Fibroblast of the aortic adventitia (primary cell): ENCODE measurements at regions not wholly inside any gene's neighbourhood (a gene's known extent, or its start where the extent isn't known, plus 50 kb on each side); places are given as distances from the start of the nearest gene placed in this dataset.

ENCODE experiments used
- DNase-seq: peaks from one replicate; pipeline ENCODE4 v3.0.0-alpha.2; 2010; ENCODE audit warnings: low read depth
- H3K4me3 ChIP-seq: 2 replicates; pipeline ENCODE4 v1.5.1; 2011; ENCODE audit warnings: low read depth, mild to moderate bottlenecking, control low read depth, low read length, moderate library complexity
- TF ChIP-seq, protein P1 (sequence below): IDR thresholded peaks from 2 replicates; pipeline ENCODE4 v1.5.1; 2011; ENCODE audit warnings: mild to moderate bottlenecking, low read length, control low read depth, inconsistent platforms; ENCODE audit not compliant: insufficient read depth

DNA sequence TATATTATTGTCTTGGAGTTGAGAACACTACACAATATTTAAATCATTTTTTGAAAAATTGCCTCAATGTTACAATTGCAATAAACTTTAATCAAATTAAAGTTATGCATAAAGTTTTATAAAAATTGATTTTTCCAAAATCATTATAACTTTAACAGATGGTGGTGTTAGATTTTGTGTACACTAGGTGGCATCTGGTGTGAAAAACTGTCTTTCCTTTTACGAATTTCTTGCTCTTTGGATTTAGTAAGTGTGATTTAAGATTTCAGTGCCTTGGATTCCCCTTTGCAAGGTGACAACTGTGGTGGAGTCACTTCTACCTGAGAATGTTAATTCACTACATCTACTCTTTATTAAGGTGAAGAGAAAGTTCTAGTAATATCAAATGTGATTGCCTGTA is 91.6 kb downstream of the AREG start:
- DNase-seq = peak; percentile 61
- TF ChIP-seq, protein P1, sequence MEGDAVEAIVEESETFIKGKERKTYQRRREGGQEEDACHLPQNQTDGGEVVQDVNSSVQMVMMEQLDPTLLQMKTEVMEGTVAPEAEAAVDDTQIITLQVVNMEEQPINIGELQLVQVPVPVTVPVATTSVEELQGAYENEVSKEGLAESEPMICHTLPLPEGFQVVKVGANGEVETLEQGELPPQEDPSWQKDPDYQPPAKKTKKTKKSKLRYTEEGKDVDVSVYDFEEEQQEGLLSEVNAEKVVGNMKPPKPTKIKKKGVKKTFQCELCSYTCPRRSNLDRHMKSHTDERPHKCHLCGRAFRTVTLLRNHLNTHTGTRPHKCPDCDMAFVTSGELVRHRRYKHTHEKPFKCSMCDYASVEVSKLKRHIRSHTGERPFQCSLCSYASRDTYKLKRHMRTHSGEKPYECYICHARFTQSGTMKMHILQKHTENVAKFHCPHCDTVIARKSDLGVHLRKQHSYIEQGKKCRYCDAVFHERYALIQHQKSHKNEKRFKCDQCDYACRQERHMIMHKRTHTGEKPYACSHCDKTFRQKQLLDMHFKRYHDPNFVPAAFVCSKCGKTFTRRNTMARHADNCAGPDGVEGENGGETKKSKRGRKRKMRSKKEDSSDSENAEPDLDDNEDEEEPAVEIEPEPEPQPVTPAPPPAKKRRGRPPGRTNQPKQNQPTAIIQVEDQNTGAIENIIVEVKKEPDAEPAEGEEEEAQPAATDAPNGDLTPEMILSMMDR = peak; percentile 43
- H3K4me3 ChIP-seq = no peak overlapping the region

- peak; percentile 31 for DNase-seq
- no peak overlapping the region for H3K4me3 ChIP-seq
- TF ChIP-seq, protein P1 = no peak
Measured at GRCh38 chr4:74537459-74537858, 92.5 kb downstream of the AREG start.

DNA sequence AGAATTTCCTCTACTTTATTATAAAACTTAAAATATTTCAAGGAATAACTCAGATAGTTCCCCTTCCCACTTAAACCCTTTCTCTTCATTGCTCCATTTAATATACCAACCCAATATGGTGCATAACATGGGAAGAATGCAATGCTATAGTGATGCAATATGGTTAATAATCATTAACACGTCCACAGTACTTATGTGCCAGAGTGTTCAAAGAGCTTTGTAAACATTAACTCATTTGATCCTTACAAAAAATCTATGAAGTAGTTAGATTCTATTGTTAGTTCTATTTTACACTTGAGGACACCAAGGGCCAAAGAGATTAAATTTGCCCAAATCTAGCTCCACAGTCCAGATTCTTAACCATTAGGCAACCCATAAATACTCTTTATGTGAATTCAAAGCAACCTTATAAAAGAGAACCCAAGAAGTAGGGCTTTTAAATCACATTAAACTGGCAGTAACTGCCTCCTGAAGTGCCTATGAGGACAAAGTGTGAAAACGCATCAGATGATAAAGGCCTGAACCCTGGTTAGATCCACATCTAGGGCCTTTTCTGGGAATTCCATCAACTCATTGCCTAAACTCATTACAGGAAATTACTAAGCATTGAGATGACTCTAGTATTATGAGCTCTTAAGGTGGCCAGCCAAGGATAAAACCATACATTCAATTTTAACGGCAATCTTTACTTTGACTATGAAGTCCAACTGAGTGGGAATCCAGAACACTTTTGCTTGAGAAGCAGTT is 94.3 kb downstream of the AREG start:
- TF ChIP-seq, protein P1 = no peak

DNA sequence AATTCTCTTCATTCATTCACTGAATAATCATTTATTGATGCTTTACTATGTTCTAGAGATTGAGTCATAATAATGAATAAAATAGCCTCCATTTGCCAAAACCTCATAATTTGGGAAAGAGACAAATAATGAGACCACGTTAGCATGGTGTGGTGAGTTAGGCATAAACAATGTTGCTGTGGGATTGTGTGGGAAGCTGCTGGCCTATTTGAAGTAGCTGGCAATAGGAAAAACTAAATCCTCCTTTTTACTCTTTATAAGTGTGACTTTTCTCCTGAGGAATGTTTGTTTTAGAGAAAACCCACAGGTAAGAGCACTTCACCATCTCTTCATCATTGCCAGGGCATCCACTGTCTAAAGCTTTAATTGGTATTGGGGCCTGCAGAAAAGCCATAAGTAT is 95.3 kb downstream of the AREG start:
- TF ChIP-seq, protein P1 = no peak
- H3K4me3 ChIP-seq = no peak overlapping the region
- peak; percentile 44 for DNase-seq

More for the DNA sequence above, 94.3 kb downstream of the AREG start:
- H3K4me3 ChIP-seq = no peak overlapping the region
- peak; percentile 34 for DNase-seq

- TF ChIP-seq, protein P1 = no peak
- no peak for DNase-seq
- H3K4me3 ChIP-seq = no peak overlapping the region
Measured at GRCh38 chr4:74541667-74542066, 96.7 kb downstream of the AREG start.

DNA sequence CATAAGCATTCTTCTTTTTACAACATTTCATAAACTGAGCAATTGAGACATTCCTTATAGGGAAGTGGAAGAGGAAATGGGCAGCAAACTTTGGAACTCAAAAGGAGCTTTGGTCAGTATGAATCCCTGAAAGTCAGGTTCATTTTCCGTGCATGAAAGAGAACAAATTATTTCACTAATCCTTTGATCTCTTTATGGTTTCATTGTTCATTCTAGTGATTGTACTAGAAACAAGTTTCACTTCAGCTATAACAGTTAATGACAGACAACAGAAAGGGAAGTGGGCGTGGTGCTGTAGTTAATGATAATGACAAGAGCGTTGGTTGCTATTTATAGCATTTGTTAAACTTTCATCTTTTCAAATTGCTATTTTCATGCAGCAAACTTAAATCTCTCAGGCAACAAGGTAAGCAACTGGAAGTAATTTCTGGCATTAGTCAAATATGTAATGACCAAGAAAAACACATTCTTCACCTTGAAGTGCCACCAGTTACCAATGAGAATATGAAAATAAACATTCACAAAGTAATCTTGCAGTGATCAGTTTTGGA is 98.4 kb downstream of the AREG start:
- no peak for DNase-seq
- no peak overlapping the region for H3K4me3 ChIP-seq
- TF ChIP-seq, protein P1 = no peak

DNA sequence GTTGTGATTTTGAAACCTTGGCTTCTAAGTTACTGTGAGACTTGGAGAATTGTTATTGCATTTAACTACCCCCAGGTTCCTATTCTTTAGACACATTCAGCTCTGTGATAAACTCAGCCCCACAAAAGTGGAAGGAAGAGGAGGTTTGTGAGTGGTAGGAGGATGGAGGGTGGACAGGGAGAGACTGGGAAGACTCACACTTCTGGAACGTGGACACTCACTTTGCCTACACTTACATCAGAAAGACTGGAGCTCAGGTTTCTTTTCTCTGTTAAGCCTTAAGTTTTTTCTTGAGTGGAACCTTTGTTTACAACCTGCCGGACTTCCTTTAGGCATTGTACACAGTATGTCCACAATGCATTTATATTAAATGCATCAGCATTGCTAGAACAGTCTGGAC is 99.0 kb downstream of the AREG start:
- TF ChIP-seq, protein P1 = no peak
- peak; percentile 87 for DNase-seq
- no peak overlapping the region for H3K4me3 ChIP-seq
